Breast epithelium (tissue), 3 donors: ENCODE measurements at regions not wholly inside any gene's neighbourhood (a gene's known extent, or its start where the extent isn't known, plus 50 kb on each side); places are given as distances from the start of the nearest gene placed in this dataset.

Source experiments
- POLR2A ChIP-seq: fragments of 450-650 bp; IDR thresholded peaks from one replicate; pipeline ENCODE4 v1.6.1; 2016; ENCODE audit warnings: antibody characterized with exemption, mild to moderate bottlenecking, moderate library complexity
- TF ChIP-seq, protein P1 (sequence below), 3 donors: fragments of 450-650 bp; IDR thresholded peaks; one replicate each; pipeline ENCODE4 v1.5.1; 2016 to 2017; ENCODE audit warnings: antibody characterized with exemption in 3 of 3, mild to moderate bottlenecking in 3 of 3, moderate library complexity in 3 of 3

DNA sequence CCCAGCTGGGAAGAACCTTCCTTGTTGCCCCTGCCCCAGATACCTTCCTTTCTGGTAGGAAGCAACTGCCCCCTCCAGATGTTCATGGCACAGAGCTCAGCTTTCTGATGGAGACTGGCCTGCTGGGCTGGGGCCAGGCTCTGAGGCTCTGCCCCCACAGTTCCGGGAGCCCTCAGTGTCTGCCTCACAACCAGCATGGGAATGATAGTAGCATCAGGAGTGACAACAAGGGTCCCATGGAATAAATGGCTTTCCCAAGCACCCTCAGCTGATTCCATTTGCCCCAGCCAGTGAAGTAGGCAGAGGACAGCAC is 65.6 kb upstream of the IQSEC1 start:
- no peak for TF ChIP-seq POLR2A
- TF ChIP-seq, protein P1, sequence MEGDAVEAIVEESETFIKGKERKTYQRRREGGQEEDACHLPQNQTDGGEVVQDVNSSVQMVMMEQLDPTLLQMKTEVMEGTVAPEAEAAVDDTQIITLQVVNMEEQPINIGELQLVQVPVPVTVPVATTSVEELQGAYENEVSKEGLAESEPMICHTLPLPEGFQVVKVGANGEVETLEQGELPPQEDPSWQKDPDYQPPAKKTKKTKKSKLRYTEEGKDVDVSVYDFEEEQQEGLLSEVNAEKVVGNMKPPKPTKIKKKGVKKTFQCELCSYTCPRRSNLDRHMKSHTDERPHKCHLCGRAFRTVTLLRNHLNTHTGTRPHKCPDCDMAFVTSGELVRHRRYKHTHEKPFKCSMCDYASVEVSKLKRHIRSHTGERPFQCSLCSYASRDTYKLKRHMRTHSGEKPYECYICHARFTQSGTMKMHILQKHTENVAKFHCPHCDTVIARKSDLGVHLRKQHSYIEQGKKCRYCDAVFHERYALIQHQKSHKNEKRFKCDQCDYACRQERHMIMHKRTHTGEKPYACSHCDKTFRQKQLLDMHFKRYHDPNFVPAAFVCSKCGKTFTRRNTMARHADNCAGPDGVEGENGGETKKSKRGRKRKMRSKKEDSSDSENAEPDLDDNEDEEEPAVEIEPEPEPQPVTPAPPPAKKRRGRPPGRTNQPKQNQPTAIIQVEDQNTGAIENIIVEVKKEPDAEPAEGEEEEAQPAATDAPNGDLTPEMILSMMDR (IDR thresholded peaks at IDR 0.05): no peak
